ENCODE measurements at regions not wholly inside any gene's neighbourhood (a gene's known extent, or its start where the extent isn't known, plus 50 kb on each side); places are given as distances from the start of the nearest gene placed in this dataset.

DNA sequence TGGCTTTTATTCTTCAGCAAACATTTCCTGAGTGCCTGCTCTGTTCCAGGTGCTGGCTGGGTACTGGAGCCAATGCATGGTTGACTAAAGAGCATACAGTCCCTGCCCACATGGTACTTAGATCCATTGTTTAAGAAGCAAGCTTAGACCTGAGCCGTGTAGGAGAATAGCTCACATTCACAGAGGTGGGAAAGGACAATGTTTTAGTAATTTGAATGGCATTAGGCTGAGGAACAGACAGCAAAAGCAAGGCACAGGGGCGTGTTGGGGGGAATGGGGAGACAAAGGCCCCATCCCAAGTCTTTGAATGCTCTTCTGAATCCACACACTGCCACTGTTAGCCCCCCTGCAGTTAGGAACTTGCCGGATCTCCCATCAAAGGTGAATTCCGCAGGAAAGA is 388.2 kb upstream of the RGMA start:
- TF ChIP-seq, protein P1, sequence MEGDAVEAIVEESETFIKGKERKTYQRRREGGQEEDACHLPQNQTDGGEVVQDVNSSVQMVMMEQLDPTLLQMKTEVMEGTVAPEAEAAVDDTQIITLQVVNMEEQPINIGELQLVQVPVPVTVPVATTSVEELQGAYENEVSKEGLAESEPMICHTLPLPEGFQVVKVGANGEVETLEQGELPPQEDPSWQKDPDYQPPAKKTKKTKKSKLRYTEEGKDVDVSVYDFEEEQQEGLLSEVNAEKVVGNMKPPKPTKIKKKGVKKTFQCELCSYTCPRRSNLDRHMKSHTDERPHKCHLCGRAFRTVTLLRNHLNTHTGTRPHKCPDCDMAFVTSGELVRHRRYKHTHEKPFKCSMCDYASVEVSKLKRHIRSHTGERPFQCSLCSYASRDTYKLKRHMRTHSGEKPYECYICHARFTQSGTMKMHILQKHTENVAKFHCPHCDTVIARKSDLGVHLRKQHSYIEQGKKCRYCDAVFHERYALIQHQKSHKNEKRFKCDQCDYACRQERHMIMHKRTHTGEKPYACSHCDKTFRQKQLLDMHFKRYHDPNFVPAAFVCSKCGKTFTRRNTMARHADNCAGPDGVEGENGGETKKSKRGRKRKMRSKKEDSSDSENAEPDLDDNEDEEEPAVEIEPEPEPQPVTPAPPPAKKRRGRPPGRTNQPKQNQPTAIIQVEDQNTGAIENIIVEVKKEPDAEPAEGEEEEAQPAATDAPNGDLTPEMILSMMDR (IDR thresholded peaks at IDR 0.05), result no peak
- no peak for TF ChIP-seq POLR2A (IDR thresholded peaks at IDR 0.05)

Measured in uterus (tissue), 2 donors.